ENCODE measurements at regions not wholly inside any gene's neighbourhood (a gene's known extent, or its start where the extent isn't known, plus 50 kb on each side); places are given as distances from the start of the nearest gene placed in this dataset.

GRCh38 chr7:41847151-41847550, 144.3 kb upstream of the INHBA start:
- Mint-ChIP-seq H3K4me1 (ENCODE audit: low read depth) (no peaks in the 10 kb centered on the region), H3K9me3 (peaks cover 7% of the 10 kb centered on the region), H3K27me3 (no peaks in the 10 kb centered on the region), H3K36me3 (ENCODE audit: low read depth) (no peaks in the 10 kb centered on the region), H3K4me3 (no peak overlapping the region), H3K27ac (no peak overlapping the region)
- ATAC-seq (ENCODE audit: poor library complexity) (no peak), DNase-seq (no peak)
- intact Hi-C loops (cut with DNase I, micrococcal nuclease) = no loop called here
- Histone ChIP-seq H3K27me3 (ENCODE audit: control insufficient read depth in 1 of 2, insufficient read depth in 2 of 2, low read length in 2 of 2) (no peaks in the 10 kb centered on the region), H3K36me3 (ENCODE audit: insufficient read depth, low read length) (no peaks in the 10 kb centered on the region), H3K4me3 (ENCODE audit: low read length) (no peak overlapping the region), H3K4me1 (ENCODE audit: insufficient read depth, low read length) (no peaks in the 10 kb centered on the region), H3K27ac (ENCODE audit: low read depth in 1 of 2, low read length in 2 of 2) (no peak overlapping the region), H3K9me3 (ENCODE audit: control insufficient read depth in 1 of 2, insufficient read depth in 1 of 2, low read length in 2 of 2) (peaks cover 0 to 4% of the 10 kb centered on the region in 2 experiments)
- TF ChIP-seq, protein P1, sequence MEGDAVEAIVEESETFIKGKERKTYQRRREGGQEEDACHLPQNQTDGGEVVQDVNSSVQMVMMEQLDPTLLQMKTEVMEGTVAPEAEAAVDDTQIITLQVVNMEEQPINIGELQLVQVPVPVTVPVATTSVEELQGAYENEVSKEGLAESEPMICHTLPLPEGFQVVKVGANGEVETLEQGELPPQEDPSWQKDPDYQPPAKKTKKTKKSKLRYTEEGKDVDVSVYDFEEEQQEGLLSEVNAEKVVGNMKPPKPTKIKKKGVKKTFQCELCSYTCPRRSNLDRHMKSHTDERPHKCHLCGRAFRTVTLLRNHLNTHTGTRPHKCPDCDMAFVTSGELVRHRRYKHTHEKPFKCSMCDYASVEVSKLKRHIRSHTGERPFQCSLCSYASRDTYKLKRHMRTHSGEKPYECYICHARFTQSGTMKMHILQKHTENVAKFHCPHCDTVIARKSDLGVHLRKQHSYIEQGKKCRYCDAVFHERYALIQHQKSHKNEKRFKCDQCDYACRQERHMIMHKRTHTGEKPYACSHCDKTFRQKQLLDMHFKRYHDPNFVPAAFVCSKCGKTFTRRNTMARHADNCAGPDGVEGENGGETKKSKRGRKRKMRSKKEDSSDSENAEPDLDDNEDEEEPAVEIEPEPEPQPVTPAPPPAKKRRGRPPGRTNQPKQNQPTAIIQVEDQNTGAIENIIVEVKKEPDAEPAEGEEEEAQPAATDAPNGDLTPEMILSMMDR (IDR thresholded peaks at IDR 0.05) = no peak
- ChIA-PET CTCF (no interaction called here), POLR2A (no interaction called here)

DNA sequence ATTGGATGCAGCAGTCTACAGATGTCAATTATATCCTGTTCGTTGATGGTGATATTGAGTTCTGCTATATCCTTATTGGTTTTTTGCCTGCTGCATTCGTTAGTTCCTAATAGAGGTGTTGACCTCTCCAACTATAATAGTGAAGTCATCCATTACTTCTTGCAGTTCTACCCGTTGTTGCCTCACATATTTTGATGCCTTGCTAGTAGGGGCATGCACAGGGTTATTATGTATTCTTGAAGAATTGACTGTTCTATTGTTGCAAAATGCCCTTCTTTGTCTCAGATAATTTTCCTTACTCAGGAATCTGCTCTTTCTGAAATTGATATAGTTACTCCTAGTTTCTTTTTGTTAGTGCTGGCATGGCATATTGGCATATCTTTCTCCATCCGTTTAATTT, 140.1 kb upstream of the INHBA start:
- ATAC-seq (ENCODE audit: poor library complexity) (no peak), DNase-seq (no peak)
- Mint-ChIP-seq H3K27me3 (no peaks in the 10 kb centered on the region), H3K27ac (no peak overlapping the region), H3K9me3 (peaks cover 8% of the 10 kb centered on the region), H3K36me3 (ENCODE audit: low read depth) (no peaks in the 10 kb centered on the region), H3K4me3 (no peak overlapping the region), H3K4me1 (ENCODE audit: low read depth) (no peaks in the 10 kb centered on the region)
- no peak overlapping the region for H3K27ac ChIP-seq (ENCODE audit: low read depth in 1 of 2, low read length in 2 of 2)
- TF ChIP-seq, protein P1 (IDR thresholded peaks at IDR 0.05) = no peak
- no peaks in the 10 kb centered on the region for H3K36me3 ChIP-seq (ENCODE audit: insufficient read depth, low read length)
- intact Hi-C loops (cut with DNase I, micrococcal nuclease) = no loop called here
- ChIA-PET POLR2A (no interaction called here), CTCF (no interaction called here)
- no peaks in the 10 kb centered on the region for H3K27me3 ChIP-seq (ENCODE audit: control insufficient read depth in 1 of 2, insufficient read depth in 2 of 2, low read length in 2 of 2)
- H3K4me3 ChIP-seq (ENCODE audit: low read length) = no peak overlapping the region
- no peaks in the 10 kb centered on the region for H3K4me1 ChIP-seq (ENCODE audit: insufficient read depth, low read length)
- peaks cover 0 to 4% of the 10 kb centered on the region in 2 experiments for H3K9me3 ChIP-seq (ENCODE audit: control insufficient read depth in 1 of 2, insufficient read depth in 1 of 2, low read length in 2 of 2)

DNA sequence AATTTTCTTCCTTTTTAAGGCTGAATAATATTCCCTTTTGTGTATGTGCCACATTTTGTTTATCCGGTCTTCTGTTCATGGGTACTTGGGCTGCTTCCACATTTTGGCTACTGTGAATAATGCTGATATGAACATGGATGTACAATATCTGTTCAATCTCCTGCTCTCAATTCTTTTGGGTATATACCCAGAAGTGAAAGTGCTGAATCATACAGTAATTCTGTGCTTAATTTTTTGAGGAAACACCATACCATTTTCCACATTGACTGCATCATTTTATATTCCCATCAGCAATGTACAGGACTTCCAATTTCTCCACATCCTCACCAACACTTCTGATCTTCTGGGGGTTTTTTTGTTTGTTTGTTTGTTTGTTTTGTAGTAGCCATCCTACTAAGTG, 135.0 kb upstream of the INHBA start:
- no peak overlapping the region for H3K27ac ChIP-seq (ENCODE audit: low read depth in 1 of 2, low read length in 2 of 2)
- H3K36me3 ChIP-seq (ENCODE audit: insufficient read depth, low read length) = no peaks in the 10 kb centered on the region
- intact Hi-C loops (cut with DNase I, micrococcal nuclease) = no loop called here
- Mint-ChIP-seq H3K4me3 (no peak overlapping the region), H3K4me1 (ENCODE audit: low read depth) (no peaks in the 10 kb centered on the region), H3K27me3 (no peaks in the 10 kb centered on the region), H3K27ac (no peak overlapping the region), H3K9me3 (peaks cover 9% of the 10 kb centered on the region), H3K36me3 (ENCODE audit: low read depth) (no peaks in the 10 kb centered on the region)
- H3K4me3 ChIP-seq (ENCODE audit: low read length) = no peak overlapping the region
- DNase-seq (no peak), ATAC-seq (ENCODE audit: poor library complexity) (no peak)
- ChIA-PET POLR2A (no interaction called here), CTCF (no interaction called here)
- no peaks in the 10 kb centered on the region for H3K9me3 ChIP-seq (ENCODE audit: control insufficient read depth in 1 of 2, insufficient read depth in 1 of 2, low read length in 2 of 2)
- no peaks in the 10 kb centered on the region for H3K27me3 ChIP-seq (ENCODE audit: control insufficient read depth in 1 of 2, insufficient read depth in 2 of 2, low read length in 2 of 2)
- TF ChIP-seq, protein P1 (IDR thresholded peaks at IDR 0.05) = no peak
- no peaks in the 10 kb centered on the region for H3K4me1 ChIP-seq (ENCODE audit: insufficient read depth, low read length)
